ENCODE measurements at regions not wholly inside any gene's neighbourhood (a gene's known extent, or its start where the extent isn't known, plus 50 kb on each side); places are given as distances from the start of the nearest gene placed in this dataset.
"Not testable (repeated sequence)": the region's sequence is repeated elsewhere in the genome, so short reads cannot be mapped to it uniquely, and the experiment has no call there.

- H3K27ac Mint-ChIP-seq (ENCODE audit: unreplicated experiment): no peak overlapping the region
- no peak for TF ChIP-seq CTCF (IDR thresholded peaks at IDR 0.05; ENCODE audit: unreplicated experiment)
Measured at GRCh38 chr14:101630056-101630965, 69.0 kb downstream of the DIO3 start.

GRCh38 chr14:101631199-101631598 lies 69.9 kb downstream of the DIO3 start:
- H3K27ac Mint-ChIP-seq (ENCODE audit: unreplicated experiment): no peak overlapping the region
- peaks cover 6% of the 10 kb centered on the region for H3K36me3 Mint-ChIP-seq (ENCODE audit: low read depth, unreplicated experiment)
- H3K9me3 Mint-ChIP-seq (ENCODE audit: unreplicated experiment): no peaks in the 10 kb centered on the region
- H3K4me3 Mint-ChIP-seq (ENCODE audit: unreplicated experiment): no peak overlapping the region
- H3K4me1 Mint-ChIP-seq (ENCODE audit: unreplicated experiment): peaks cover 10% of the 10 kb centered on the region
- H3K27me3 Mint-ChIP-seq (ENCODE audit: unreplicated experiment): peaks cover 5% of the 10 kb centered on the region
- no peak for DNase-seq (ENCODE audit: low spot score)
- TF ChIP-seq CTCF (IDR thresholded peaks at IDR 0.05; ENCODE audit: unreplicated experiment): no peak

More at GRCh38 chr14:101630056-101630965, 69.0 kb downstream of the DIO3 start:
- Mint-ChIP-seq H3K9me3 (ENCODE audit: unreplicated experiment) (no peaks in the 10 kb centered on the region), H3K4me3 (ENCODE audit: unreplicated experiment) (no peak overlapping the region), H3K36me3 (ENCODE audit: low read depth, unreplicated experiment) (peaks cover 6% of the 10 kb centered on the region), H3K27me3 (ENCODE audit: unreplicated experiment) (peaks cover 10% of the 10 kb centered on the region), H3K4me1 (ENCODE audit: unreplicated experiment) (peaks cover 14% of the 10 kb centered on the region)
- DNase-seq (ENCODE audit: low spot score): no peak

- H3K9me3 Mint-ChIP-seq (ENCODE audit: unreplicated experiment); H3K4me3 Mint-ChIP-seq (ENCODE audit: unreplicated experiment); DNase-seq (ENCODE audit: low spot score); H3K27me3 Mint-ChIP-seq (ENCODE audit: unreplicated experiment); H3K27ac Mint-ChIP-seq (ENCODE audit: unreplicated experiment); H3K36me3 Mint-ChIP-seq (ENCODE audit: low read depth, unreplicated experiment): not testable (repeated sequence)
- H3K4me1 Mint-ChIP-seq (ENCODE audit: unreplicated experiment): peaks cover 10% of the 10 kb centered on the region
Measured at GRCh38 chr14:101631970-101632369, 70.7 kb downstream of the DIO3 start.

GRCh38 chr14:101632520-101632919 lies 71.2 kb downstream of the DIO3 start:
- Mint-ChIP-seq H3K9me3 (ENCODE audit: unreplicated experiment) (no peaks in the 10 kb centered on the region), H3K4me3 (ENCODE audit: unreplicated experiment) (no peak overlapping the region), H3K27me3 (ENCODE audit: unreplicated experiment) (peaks cover 5% of the 10 kb centered on the region), H3K4me1 (ENCODE audit: unreplicated experiment) (peaks cover 10% of the 10 kb centered on the region), H3K36me3 (ENCODE audit: low read depth, unreplicated experiment) (peaks cover 6% of the 10 kb centered on the region), H3K27ac (ENCODE audit: unreplicated experiment) (no peak overlapping the region)
- no peak for TF ChIP-seq CTCF (IDR thresholded peaks at IDR 0.05; ENCODE audit: unreplicated experiment)
- no peak for DNase-seq (ENCODE audit: low spot score)

GRCh38 chr14:101633276-101633675 lies 72.0 kb downstream of the DIO3 start:
- TF ChIP-seq CTCF (IDR thresholded peaks at IDR 0.05; ENCODE audit: unreplicated experiment): no peak
- H3K4me3 Mint-ChIP-seq (ENCODE audit: unreplicated experiment): no peak overlapping the region
- H3K27me3 Mint-ChIP-seq (ENCODE audit: unreplicated experiment): peaks cover 5% of the 10 kb centered on the region
- DNase-seq (ENCODE audit: low spot score): no peak
- no peaks in the 10 kb centered on the region for H3K9me3 Mint-ChIP-seq (ENCODE audit: unreplicated experiment)
- H3K4me1 Mint-ChIP-seq (ENCODE audit: unreplicated experiment): peaks cover 10% of the 10 kb centered on the region
- H3K36me3 Mint-ChIP-seq (ENCODE audit: low read depth, unreplicated experiment): peaks cover 6% of the 10 kb centered on the region
- H3K27ac Mint-ChIP-seq (ENCODE audit: unreplicated experiment): no peak overlapping the region

All from endothelial cell (in vitro differentiated cells).